PC-9 (cell line): ENCODE measurements at regions not wholly inside any gene's neighbourhood (a gene's known extent, or its start where the extent isn't known, plus 50 kb on each side); places are given as distances from the start of the nearest gene placed in this dataset.

Source experiments
- BruUV-seq: library from RNA; stranded (reverse); fragments of 400-500 nt; replicated peaks from 2 replicates; lab custom pipeline; 2021; lab: Mats Ljungman, UMichigan
- CTCF ChIA-PET: fragments of 300-600 bp; sonication (Branson Sonifier 250); formaldehyde crosslinking; loops from one replicate; lab custom pipeline; 2022; ENCODE audit warnings: antibody characterized with exemption; lab: Charles Lee
- POLR2A ChIA-PET: fragments of 300-600 bp; sonication (Branson Sonifier 250); formaldehyde crosslinking; loops from one replicate; lab custom pipeline; 2022; ENCODE audit warnings: antibody characterized with exemption; ENCODE audit not compliant: unreplicated experiment; lab: Charles Lee
- DNase-seq, 2 experiments: peaks; one replicate each; pipeline versions ENCODE4 v3.0.0 to v3.0.0-alpha.2; 2015 to 2022; ENCODE audit warnings: mixed read lengths in 1 of 2
- H2AFZ ChIP-seq: fragments of 200-600 bp; sonication (generic); 2 replicates; pipeline ENCODE4 v1.8.1; 2017; ENCODE audit warnings: antibody characterized with exemption
- H3F3A ChIP-seq: fragments of 200-600 bp; sonication (generic); 2 replicates; pipeline ENCODE4 v1.8.1; 2017; ENCODE audit warnings: antibody characterized with exemption, mild to moderate bottlenecking, low read depth; ENCODE audit not compliant: insufficient read depth
- H3K27ac ChIP-seq: fragments of 200-600 bp; sonication (generic); 2 replicates; pipeline ENCODE4 v1.6.1; 2016; ENCODE audit warnings: mixed run types
- H3K27me3 ChIP-seq: fragments of 200-600 bp; sonication (generic); 2 replicates; pipeline ENCODE4 v1.6.1; 2016; ENCODE audit warnings: low read depth, mixed run types; ENCODE audit not compliant: insufficient read depth
- H3K36me3 ChIP-seq: fragments of 200-600 bp; sonication (generic); 2 replicates; pipeline ENCODE4 v1.6.1; 2016; ENCODE audit warnings: low read depth, mixed run types
- H3K4me1 ChIP-seq: fragments of 200-600 bp; sonication (generic); replicated peaks from 2 replicates; pipeline ENCODE4 v1.6.1; 2016; ENCODE audit warnings: mixed run types; ENCODE audit not compliant: insufficient read depth
- H3K4me2 ChIP-seq: fragments of 200-600 bp; sonication (generic); 2 replicates; pipeline ENCODE4 v1.6.1; 2017; ENCODE audit warnings: mixed run types
- H3K4me3 ChIP-seq: fragments of 200-600 bp; sonication (generic); 2 replicates; pipeline ENCODE4 v1.6.1; 2016; ENCODE audit warnings: mixed run types
- H3K79me2 ChIP-seq: fragments of 200-600 bp; sonication (generic); 2 replicates; pipeline ENCODE4 v1.6.1; 2017; ENCODE audit warnings: low read depth, mixed run types
- H3K9me2 ChIP-seq: fragments of 200-600 bp; sonication (generic); 2 replicates; pipeline ENCODE4 v1.8.1; 2017; ENCODE audit warnings: mild to moderate bottlenecking; ENCODE audit not compliant: insufficient read depth
- H3K9me3 ChIP-seq: fragments of 200-600 bp; sonication (generic); 2 replicates; pipeline ENCODE4 v1.8.1; 2016; ENCODE audit warnings: low read depth; ENCODE audit not compliant: insufficient read depth
- H4K20me1 ChIP-seq: fragments of 200-600 bp; sonication (generic); 2 replicates; pipeline ENCODE4 v1.8.1; 2017; ENCODE audit not compliant: insufficient read depth
- CTCF ChIP-seq: fragments of 200-600 bp; sonication (generic); conservative IDR thresholded peaks from 2 replicates; pipeline ENCODE4 v1.6.1; 2017; ENCODE audit warnings: mixed run types, antibody characterized with exemption, mild to moderate bottlenecking, moderate library complexity
- EZH2 ChIP-seq: fragments of 200-600 bp; sonication (generic); IDR thresholded peaks from 2 replicates; pipeline ENCODE4 v1.8.0; 2017; ENCODE audit warnings: antibody characterized with exemption, low read depth
- intact Hi-C: fragments of 100-400 bp; cut with micrococcal nuclease; formaldehyde crosslinking; loops from one replicate; pipeline ENCODE4 v1.10.0; 2022; ENCODE audit not compliant: unreplicated experiment

DNA sequence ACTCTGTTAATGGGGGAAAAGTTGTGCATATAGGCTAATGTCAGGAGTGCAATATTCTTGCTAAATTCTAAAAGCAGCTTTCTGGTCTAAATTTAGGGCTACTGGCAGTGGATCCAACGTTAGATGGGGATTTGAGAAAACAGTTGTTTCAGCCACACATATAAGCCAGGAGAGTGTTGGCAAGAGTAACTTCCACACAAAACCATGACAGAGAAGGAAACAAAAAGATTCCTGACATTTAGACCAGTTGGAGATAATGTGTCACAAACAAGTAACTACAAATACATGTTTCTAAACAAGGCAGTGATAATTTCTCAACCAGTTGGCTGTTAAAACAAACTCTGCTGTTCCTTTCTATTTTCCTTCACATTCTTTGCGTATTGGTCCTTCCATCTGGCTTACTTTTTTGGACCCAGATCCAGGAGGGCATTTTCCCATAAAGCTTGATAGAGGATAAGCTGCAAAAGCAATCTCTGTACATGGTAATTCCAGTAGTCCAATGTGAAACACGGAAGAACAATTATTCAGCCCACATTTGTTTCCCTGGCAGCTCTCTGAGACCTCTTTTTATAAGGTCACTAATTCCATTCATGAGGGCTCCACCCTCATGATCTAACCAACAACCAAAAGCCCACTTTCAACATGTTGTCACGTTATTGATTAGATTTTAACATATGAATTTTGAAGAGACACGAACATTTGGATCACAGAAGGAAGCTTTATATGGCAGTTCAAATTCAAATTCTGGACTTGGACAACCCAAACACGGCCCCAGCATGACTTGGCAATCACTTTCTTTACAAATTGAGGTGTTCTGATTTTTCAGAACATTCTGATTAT lies 1888.6 kb downstream of the MRPL39 start:
- H3K9me2 ChIP-seq: no peaks in the 10 kb centered on the region
- no peak overlapping the region for H3K27ac ChIP-seq
- no peak for DNase-seq
- H3F3A ChIP-seq: no peaks in the 10 kb centered on the region
- no peaks in the 10 kb centered on the region for H3K4me1 ChIP-seq
- BruUV-seq: no TSS peak
- no peak overlapping the region for H2AFZ ChIP-seq
- ChIA-PET POLR2A (no interaction called here), CTCF (no interaction called here)
- H3K79me2 ChIP-seq: no peaks in the 10 kb centered on the region
- no peaks in the 10 kb centered on the region for H3K27me3 ChIP-seq
- no peaks in the 10 kb centered on the region for H3K36me3 ChIP-seq
- no peak overlapping the region for H3K4me3 ChIP-seq
- no peaks in the 10 kb centered on the region for H4K20me1 ChIP-seq
- intact Hi-C loops: no loop called here
- TF ChIP-seq EZH2: no peak
- no peak for TF ChIP-seq CTCF
- no peaks in the 10 kb centered on the region for H3K9me3 ChIP-seq
- H3K4me2 ChIP-seq: no peak overlapping the region

DNA sequence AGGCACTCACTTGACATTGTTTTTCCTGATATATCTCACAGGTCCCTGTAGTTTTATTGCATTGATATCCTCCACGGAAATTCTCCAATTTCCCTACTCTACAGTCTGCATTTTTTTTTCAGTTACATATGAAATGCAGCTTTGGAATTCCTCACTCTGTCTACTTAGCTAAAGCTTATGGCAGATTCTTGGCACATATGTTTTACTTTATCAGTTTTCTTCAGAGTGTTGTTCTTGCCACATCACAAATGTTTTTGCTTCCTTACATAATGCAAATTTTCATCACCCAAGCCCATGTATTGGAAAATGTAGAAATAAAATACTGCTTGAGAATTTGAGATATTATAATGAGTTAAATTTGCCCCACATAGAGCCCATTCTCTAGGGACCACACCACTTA lies 1895.1 kb downstream of the MRPL39 start:
- Histone ChIP-seq H3K79me2 (no peaks in the 10 kb centered on the region), H4K20me1 (no peaks in the 10 kb centered on the region), H3F3A (no peaks in the 10 kb centered on the region), H3K4me3 (no peak overlapping the region), H3K9me2 (no peaks in the 10 kb centered on the region), H3K9me3 (no peaks in the 10 kb centered on the region), H3K27me3 (no peaks in the 10 kb centered on the region), H3K36me3 (no peaks in the 10 kb centered on the region), H3K4me1 (no peaks in the 10 kb centered on the region), H2AFZ (no peak overlapping the region), H3K27ac (no peak overlapping the region), H3K4me2 (no peak overlapping the region)
- BruUV-seq: no TSS peak
- no peak for TF ChIP-seq EZH2
- TF ChIP-seq CTCF: no peak
- POLR2A ChIA-PET: no interaction called here
- CTCF ChIA-PET: no interaction called here
- intact Hi-C loops: no loop called here
- no peak for DNase-seq

DNA sequence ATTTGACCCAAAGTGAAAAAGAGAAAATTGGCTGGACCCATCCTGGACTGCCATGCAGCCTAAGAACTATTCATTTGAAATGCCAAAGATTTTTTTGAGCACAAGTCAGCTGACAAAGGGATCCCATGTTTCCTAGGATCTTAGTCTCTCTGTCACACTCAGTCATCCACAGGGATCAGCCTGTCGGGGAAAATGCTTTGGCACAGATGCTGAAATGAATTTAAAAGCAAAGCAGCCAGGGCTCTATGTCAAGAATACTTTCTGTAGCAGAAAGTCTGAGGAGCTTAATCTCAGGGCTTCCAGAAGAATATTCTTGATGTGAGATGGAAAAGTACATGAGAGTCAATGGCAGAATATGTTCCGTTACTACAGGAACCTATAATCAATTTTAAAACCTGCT lies 1900.8 kb downstream of the MRPL39 start:
- POLR2A ChIA-PET: no interaction called here
- CTCF ChIA-PET: interaction anchor here (0.5 kb wide), 1 partner anchor 8 kb away, joined by 3 read pairs; no protein-coding TSS in a partner anchor
- Histone ChIP-seq H4K20me1 (no peaks in the 10 kb centered on the region), H3F3A (no peaks in the 10 kb centered on the region), H3K4me1 (no peaks in the 10 kb centered on the region), H2AFZ (no peak overlapping the region), H3K79me2 (no peaks in the 10 kb centered on the region), H3K4me3 (no peak overlapping the region), H3K36me3 (no peaks in the 10 kb centered on the region), H3K4me2 (no peak overlapping the region), H3K27ac (no peak overlapping the region), H3K9me2 (no peaks in the 10 kb centered on the region), H3K27me3 (no peaks in the 10 kb centered on the region), H3K9me3 (no peaks in the 10 kb centered on the region)
- BruUV-seq: no TSS peak
- intact Hi-C loops: no loop called here
- no peak for TF ChIP-seq EZH2
- no peak for TF ChIP-seq CTCF
- DNase-seq: no peak
